WTC11 (cell line): ENCODE measurements at regions not wholly inside any gene's neighbourhood (a gene's known extent, or its start where the extent isn't known, plus 50 kb on each side); places are given as distances from the start of the nearest gene placed in this dataset.

Experiments used
- ATAC-seq: fragments of 200-7000 bp; cut with Tn5 transposase; 2 replicates; pipeline ENCODE4 v1.10.0; 2021; ENCODE audit warnings: mild to moderate bottlenecking, moderate library complexity
- CTCF ChIA-PET: fragments of 300-600 bp; sonication (Branson Sonifier 250); formaldehyde crosslinking; loops from one replicate; lab custom pipeline; 2021; ENCODE audit warnings: antibody characterized with exemption; lab: Charles Lee
- POLR2A ChIA-PET: fragments of 350-600 bp; sonication (Branson Sonifier 250); formaldehyde crosslinking; loops from one replicate; lab custom pipeline; 2021; ENCODE audit warnings: antibody characterized with exemption; lab: Charles Lee
- DNase-seq: peaks from one replicate; pipeline ENCODE4 v3.0.0; 2021; ENCODE audit warnings: low spot score
- H3K27ac Mint-ChIP-seq: 2 replicates; pipeline ENCODE4 v1.8.0; 2021; ENCODE audit warnings: mixed read lengths
- H3K27me3 Mint-ChIP-seq: 2 replicates; pipeline ENCODE4 v1.8.0; 2021; ENCODE audit warnings: low read depth, mild to moderate bottlenecking, moderate library complexity, mixed read lengths
- H3K36me3 Mint-ChIP-seq: 2 replicates; pipeline ENCODE4 v1.8.0; 2021; ENCODE audit warnings: mixed read lengths
- H3K4me1 Mint-ChIP-seq: 2 replicates; pipeline ENCODE4 v1.8.0; 2022; ENCODE audit warnings: mixed read lengths
- H3K4me3 Mint-ChIP-seq: 2 replicates; pipeline ENCODE4 v1.8.0; 2021; ENCODE audit warnings: mild to moderate bottlenecking, moderate library complexity, mixed read lengths
- H3K9me3 Mint-ChIP-seq: 2 replicates; pipeline ENCODE4 v1.8.0; 2021; ENCODE audit warnings: mixed read lengths
- CREB1 ChIP-seq: sonication (generic); formaldehyde crosslinking; IDR thresholded peaks from 2 replicates; pipeline ENCODE4 v1.8.0; 2023; ENCODE audit warnings: mild to moderate bottlenecking, missing genetic modification reagents
- EMX1 ChIP-seq: fragments of 250-450 bp; sonication (Bioruptor Pico); IDR thresholded peaks from 2 replicates; pipeline ENCODE4 v1.8.0; 2021; ENCODE audit warnings: mild to moderate bottlenecking
- FOXJ3 ChIP-seq: sonication (generic); formaldehyde crosslinking; IDR thresholded peaks from 2 replicates; pipeline ENCODE4 v1.9.0; 2021; ENCODE audit warnings: missing genetic modification reagents, mild to moderate bottlenecking, borderline replicate concordance
- FOXK1 ChIP-seq: sonication (generic); formaldehyde crosslinking; IDR thresholded peaks from 2 replicates; pipeline ENCODE4 v1.8.0; 2022; ENCODE audit warnings: mild to moderate bottlenecking, moderate library complexity, missing genetic modification reagents
- GRHL2 ChIP-seq: fragments of 250-450 bp; sonication (Bioruptor Pico); IDR thresholded peaks from 2 replicates; pipeline ENCODE4 v1.8.0; 2022; ENCODE audit warnings: mild to moderate bottlenecking, moderate library complexity; ENCODE audit not compliant: insufficient replicate concordance, severe bottlenecking
- KAT7 ChIP-seq: sonication (generic); formaldehyde crosslinking; IDR thresholded peaks from 2 replicates; pipeline ENCODE4 v1.8.1; 2023; ENCODE audit warnings: missing genetic modification reagents, mild to moderate bottlenecking, borderline replicate concordance
- MYBL2 ChIP-seq: sonication (generic); formaldehyde crosslinking; IDR thresholded peaks from 2 replicates; pipeline ENCODE4 v1.8.1; 2023; ENCODE audit warnings: mild to moderate bottlenecking, moderate library complexity, missing genetic modification reagents
- OVOL2 ChIP-seq: fragments of 250-450 bp; sonication (Bioruptor Pico); IDR thresholded peaks from 2 replicates; pipeline ENCODE4 v1.9.0; 2021; ENCODE audit warnings: mild to moderate bottlenecking, borderline replicate concordance
- PRRX2 ChIP-seq: fragments of 250-450 bp; sonication (Bioruptor Pico); IDR thresholded peaks from 2 replicates; pipeline ENCODE4 v1.8.0; 2021; ENCODE audit warnings: mild to moderate bottlenecking
- SMAD3 ChIP-seq: sonication (generic); formaldehyde crosslinking; IDR thresholded peaks from 2 replicates; pipeline ENCODE4 v1.8.0; 2022; ENCODE audit warnings: missing genetic modification reagents, mild to moderate bottlenecking, borderline replicate concordance
- SMAD4 ChIP-seq: sonication (generic); formaldehyde crosslinking; IDR thresholded peaks from 2 replicates; pipeline ENCODE4 v1.8.0; 2022; ENCODE audit warnings: mild to moderate bottlenecking, missing genetic modification reagents
- SOX15 ChIP-seq: fragments of 250-450 bp; sonication (Bioruptor Pico); IDR thresholded peaks from 2 replicates; pipeline ENCODE4 v1.9.0; 2021; ENCODE audit warnings: mild to moderate bottlenecking
- TCF7 ChIP-seq: sonication (generic); formaldehyde crosslinking; IDR thresholded peaks from 2 replicates; pipeline ENCODE4 v1.8.0; 2022; ENCODE audit warnings: mild to moderate bottlenecking, low read depth, missing genetic modification reagents, moderate library complexity
- TP53 ChIP-seq: sonication (generic); formaldehyde crosslinking; IDR thresholded peaks from 2 replicates; pipeline ENCODE4 v1.8.1; 2023; ENCODE audit warnings: mild to moderate bottlenecking, missing genetic modification reagents
- ZBTB21 ChIP-seq: sonication (generic); formaldehyde crosslinking; IDR thresholded peaks from 2 replicates; pipeline ENCODE4 v1.8.1; 2023; ENCODE audit warnings: mild to moderate bottlenecking, missing genetic modification reagents, borderline replicate concordance
- ZNF121 ChIP-seq: sonication (generic); formaldehyde crosslinking; IDR thresholded peaks from 2 replicates; pipeline ENCODE4 v1.8.0; 2023; ENCODE audit warnings: missing genetic modification reagents
- ZNF263 ChIP-seq: sonication (generic); formaldehyde crosslinking; IDR thresholded peaks from 2 replicates; pipeline ENCODE4 v1.8.1; 2022; ENCODE audit warnings: low read depth, mild to moderate bottlenecking, moderate library complexity, missing genetic modification reagents
- TF ChIP-seq, protein P1 (sequence below): sonication (generic); formaldehyde crosslinking; IDR thresholded peaks from 2 replicates; pipeline ENCODE4 v1.8.0; 2023; ENCODE audit warnings: missing genetic modification reagents, mild to moderate bottlenecking, borderline replicate concordance
- TF ChIP-seq, protein P2 (sequence below): sonication (generic); formaldehyde crosslinking; IDR thresholded peaks from 2 replicates; pipeline ENCODE4 v1.8.1; 2023; ENCODE audit warnings: mild to moderate bottlenecking, missing genetic modification reagents
- TF ChIP-seq, protein P3 (sequence below): sonication (generic); formaldehyde crosslinking; IDR thresholded peaks from 2 replicates; pipeline ENCODE4 v1.8.1; 2022; ENCODE audit warnings: low read depth, missing genetic modification reagents, borderline replicate concordance
- TF ChIP-seq, protein P4 (sequence below): fragments of 250-450 bp; sonication (Bioruptor Pico); IDR thresholded peaks from 2 replicates; pipeline ENCODE4 v2.1.2; 2022; ENCODE audit warnings: mild to moderate bottlenecking, moderate library complexity
- TF ChIP-seq, protein P5 (sequence below): sonication (generic); formaldehyde crosslinking; IDR thresholded peaks from 2 replicates; pipeline ENCODE4 v1.8.1; 2022; ENCODE audit warnings: low read depth, mild to moderate bottlenecking, moderate library complexity, missing genetic modification reagents, borderline replicate concordance

DNA sequence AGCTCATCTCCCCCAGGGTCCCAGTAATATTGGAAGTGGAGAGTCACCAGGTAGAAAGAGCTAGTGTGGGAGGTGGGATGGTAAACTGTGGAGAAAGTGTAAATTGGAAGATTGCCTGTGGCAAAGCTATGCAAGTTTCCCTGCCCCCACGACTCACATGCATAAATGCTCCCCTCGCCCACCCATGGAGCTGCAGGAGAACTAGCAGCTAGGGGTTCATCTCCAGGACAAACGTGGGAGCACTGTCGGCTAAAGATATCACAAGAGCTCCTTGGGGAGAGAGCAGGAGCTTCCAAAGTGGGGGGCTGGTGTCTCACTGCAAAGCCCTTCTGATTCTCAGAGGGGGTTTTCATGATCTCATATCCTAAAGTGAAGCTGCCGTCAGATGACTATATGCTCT lies 91.4 kb upstream of the PLCL2 start:
- Mint-ChIP-seq H3K27me3 (peaks cover 4% of the 10 kb centered on the region), H3K36me3 (peaks cover 19% of the 10 kb centered on the region), H3K4me3 (no peak overlapping the region), H3K27ac (peak overlapping the region; percentile 28; the same call in 1 of the 2 replicates), H3K4me1 (peaks cover 58% of the 10 kb centered on the region), H3K9me3 (peaks cover 22% of the 10 kb centered on the region)
- ATAC-seq (peak; percentile 19), DNase-seq (no peak)
- TF ChIP-seq, protein P1, sequence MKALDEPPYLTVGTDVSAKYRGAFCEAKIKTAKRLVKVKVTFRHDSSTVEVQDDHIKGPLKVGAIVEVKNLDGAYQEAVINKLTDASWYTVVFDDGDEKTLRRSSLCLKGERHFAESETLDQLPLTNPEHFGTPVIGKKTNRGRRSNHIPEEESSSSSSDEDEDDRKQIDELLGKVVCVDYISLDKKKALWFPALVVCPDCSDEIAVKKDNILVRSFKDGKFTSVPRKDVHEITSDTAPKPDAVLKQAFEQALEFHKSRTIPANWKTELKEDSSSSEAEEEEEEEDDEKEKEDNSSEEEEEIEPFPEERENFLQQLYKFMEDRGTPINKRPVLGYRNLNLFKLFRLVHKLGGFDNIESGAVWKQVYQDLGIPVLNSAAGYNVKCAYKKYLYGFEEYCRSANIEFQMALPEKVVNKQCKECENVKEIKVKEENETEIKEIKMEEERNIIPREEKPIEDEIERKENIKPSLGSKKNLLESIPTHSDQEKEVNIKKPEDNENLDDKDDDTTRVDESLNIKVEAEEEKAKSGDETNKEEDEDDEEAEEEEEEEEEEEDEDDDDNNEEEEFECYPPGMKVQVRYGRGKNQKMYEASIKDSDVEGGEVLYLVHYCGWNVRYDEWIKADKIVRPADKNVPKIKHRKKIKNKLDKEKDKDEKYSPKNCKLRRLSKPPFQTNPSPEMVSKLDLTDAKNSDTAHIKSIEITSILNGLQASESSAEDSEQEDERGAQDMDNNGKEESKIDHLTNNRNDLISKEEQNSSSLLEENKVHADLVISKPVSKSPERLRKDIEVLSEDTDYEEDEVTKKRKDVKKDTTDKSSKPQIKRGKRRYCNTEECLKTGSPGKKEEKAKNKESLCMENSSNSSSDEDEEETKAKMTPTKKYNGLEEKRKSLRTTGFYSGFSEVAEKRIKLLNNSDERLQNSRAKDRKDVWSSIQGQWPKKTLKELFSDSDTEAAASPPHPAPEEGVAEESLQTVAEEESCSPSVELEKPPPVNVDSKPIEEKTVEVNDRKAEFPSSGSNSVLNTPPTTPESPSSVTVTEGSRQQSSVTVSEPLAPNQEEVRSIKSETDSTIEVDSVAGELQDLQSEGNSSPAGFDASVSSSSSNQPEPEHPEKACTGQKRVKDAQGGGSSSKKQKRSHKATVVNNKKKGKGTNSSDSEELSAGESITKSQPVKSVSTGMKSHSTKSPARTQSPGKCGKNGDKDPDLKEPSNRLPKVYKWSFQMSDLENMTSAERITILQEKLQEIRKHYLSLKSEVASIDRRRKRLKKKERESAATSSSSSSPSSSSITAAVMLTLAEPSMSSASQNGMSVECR (CRISPR knock-in tag), result no peak
- TF ChIP-seq ZNF121 (CRISPR knock-in tag) (no peak), KAT7 (CRISPR knock-in tag) (no peak), ZNF263 (no peak)
- TF ChIP-seq, protein P2, sequence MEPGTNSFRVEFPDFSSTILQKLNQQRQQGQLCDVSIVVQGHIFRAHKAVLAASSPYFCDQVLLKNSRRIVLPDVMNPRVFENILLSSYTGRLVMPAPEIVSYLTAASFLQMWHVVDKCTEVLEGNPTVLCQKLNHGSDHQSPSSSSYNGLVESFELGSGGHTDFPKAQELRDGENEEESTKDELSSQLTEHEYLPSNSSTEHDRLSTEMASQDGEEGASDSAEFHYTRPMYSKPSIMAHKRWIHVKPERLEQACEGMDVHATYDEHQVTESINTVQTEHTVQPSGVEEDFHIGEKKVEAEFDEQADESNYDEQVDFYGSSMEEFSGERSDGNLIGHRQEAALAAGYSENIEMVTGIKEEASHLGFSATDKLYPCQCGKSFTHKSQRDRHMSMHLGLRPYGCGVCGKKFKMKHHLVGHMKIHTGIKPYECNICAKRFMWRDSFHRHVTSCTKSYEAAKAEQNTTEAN (CRISPR knock-in tag), result no peak
- POLR2A ChIA-PET, result no interaction called here
- CTCF ChIA-PET, result interaction anchor here (0.9 to 1.3 kb wide), 3 partner anchors 36 to 189 kb away, joined by 3 read pairs; no protein-coding TSS in a partner anchor

DNA sequence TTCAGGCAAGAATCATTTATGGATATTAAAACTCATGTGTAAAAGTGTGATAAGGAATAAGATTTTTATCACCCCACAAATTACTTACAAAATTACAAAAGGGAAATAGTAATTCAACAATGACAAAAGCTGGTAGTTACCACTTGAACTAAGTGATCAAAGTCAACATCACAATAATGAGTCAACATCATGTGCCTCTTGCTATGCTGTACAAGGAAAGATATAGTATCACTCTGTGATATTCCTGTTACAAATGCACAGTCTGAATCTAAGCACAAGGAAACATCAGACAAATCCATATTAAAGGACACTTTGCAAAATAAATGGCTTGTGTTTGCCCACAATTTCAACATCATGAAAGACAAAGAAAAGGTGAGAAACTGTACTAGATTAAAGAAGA lies 90.5 kb upstream of the PLCL2 start:
- H3K4me1 Mint-ChIP-seq, result peaks cover 49% of the 10 kb centered on the region
- ChIA-PET CTCF (no interaction called here), POLR2A (no interaction called here)
- no peak overlapping the region for H3K27ac Mint-ChIP-seq
- peaks cover 26% of the 10 kb centered on the region for H3K9me3 Mint-ChIP-seq
- peaks cover 4% of the 10 kb centered on the region for H3K27me3 Mint-ChIP-seq
- H3K36me3 Mint-ChIP-seq, result peaks cover 17% of the 10 kb centered on the region
- DNase-seq (no peak), ATAC-seq (no peak)
- TF ChIP-seq FOXJ3 (CRISPR knock-in tag), result no peak
- TF ChIP-seq, protein P3, sequence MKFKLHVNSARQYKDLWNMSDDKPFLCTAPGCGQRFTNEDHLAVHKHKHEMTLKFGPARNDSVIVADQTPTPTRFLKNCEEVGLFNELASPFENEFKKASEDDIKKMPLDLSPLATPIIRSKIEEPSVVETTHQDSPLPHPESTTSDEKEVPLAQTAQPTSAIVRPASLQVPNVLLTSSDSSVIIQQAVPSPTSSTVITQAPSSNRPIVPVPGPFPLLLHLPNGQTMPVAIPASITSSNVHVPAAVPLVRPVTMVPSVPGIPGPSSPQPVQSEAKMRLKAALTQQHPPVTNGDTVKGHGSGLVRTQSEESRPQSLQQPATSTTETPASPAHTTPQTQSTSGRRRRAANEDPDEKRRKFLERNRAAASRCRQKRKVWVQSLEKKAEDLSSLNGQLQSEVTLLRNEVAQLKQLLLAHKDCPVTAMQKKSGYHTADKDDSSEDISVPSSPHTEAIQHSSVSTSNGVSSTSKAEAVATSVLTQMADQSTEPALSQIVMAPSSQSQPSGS (CRISPR knock-in tag), result no peak
- TF ChIP-seq GRHL2 (CRISPR knock-in tag), result no peak
- no peak for TF ChIP-seq SMAD3 (CRISPR knock-in tag)
- TF ChIP-seq, protein P4, sequence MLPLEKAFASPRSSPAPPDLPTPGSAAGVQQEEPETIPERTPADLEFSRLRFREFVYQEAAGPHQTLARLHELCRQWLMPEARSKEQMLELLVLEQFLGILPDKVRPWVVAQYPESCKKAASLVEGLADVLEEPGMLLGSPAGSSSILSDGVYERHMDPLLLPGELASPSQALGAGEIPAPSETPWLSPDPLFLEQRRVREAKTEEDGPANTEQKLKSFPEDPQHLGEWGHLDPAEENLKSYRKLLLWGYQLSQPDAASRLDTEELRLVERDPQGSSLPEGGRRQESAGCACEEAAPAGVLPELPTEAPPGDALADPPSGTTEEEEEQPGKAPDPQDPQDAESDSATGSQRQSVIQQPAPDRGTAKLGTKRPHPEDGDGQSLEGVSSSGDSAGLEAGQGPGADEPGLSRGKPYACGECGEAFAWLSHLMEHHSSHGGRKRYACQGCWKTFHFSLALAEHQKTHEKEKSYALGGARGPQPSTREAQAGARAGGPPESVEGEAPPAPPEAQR (CRISPR knock-in tag), result no peak
- no peak for TF ChIP-seq TP53 (CRISPR knock-in tag)
- no peak for TF ChIP-seq OVOL2 (CRISPR knock-in tag)
- no peak for TF ChIP-seq SOX15
- no peak for TF ChIP-seq PRRX2 (CRISPR knock-in tag)
- TF ChIP-seq FOXK1, result no peak
- TF ChIP-seq, protein P5, sequence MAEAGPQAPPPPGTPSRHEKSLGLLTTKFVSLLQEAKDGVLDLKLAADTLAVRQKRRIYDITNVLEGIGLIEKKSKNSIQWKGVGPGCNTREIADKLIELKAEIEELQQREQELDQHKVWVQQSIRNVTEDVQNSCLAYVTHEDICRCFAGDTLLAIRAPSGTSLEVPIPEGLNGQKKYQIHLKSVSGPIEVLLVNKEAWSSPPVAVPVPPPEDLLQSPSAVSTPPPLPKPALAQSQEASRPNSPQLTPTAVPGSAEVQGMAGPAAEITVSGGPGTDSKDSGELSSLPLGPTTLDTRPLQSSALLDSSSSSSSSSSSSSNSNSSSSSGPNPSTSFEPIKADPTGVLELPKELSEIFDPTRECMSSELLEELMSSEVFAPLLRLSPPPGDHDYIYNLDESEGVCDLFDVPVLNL (CRISPR knock-in tag), result no peak
- TF ChIP-seq, protein P2 (CRISPR knock-in tag), result no peak
- no peak for TF ChIP-seq EMX1 (CRISPR knock-in tag)
- no peak for TF ChIP-seq CREB1 (CRISPR knock-in tag)
- TF ChIP-seq TCF7 (CRISPR knock-in tag), result no peak
- TF ChIP-seq SMAD4 (CRISPR knock-in tag), result no peak
- no peak for TF ChIP-seq MYBL2 (CRISPR knock-in tag)
- no peak for TF ChIP-seq ZBTB21 (CRISPR knock-in tag)
- no peak overlapping the region for H3K4me3 Mint-ChIP-seq
